Lower leg skin (tissue), 3 donors: ENCODE measurements at regions not wholly inside any gene's neighbourhood (a gene's known extent, or its start where the extent isn't known, plus 50 kb on each side); places are given as distances from the start of the nearest gene placed in this dataset.

Source experiments
- POLR2A ChIP-seq, 2 donors: fragments of 450-650 bp; IDR thresholded peaks; one replicate each; pipeline ENCODE4 v1.6.1; 2016 to 2017; ENCODE audit warnings: antibody characterized with exemption in 2 of 2, mild to moderate bottlenecking in 1 of 2, moderate library complexity in 1 of 2
- TF ChIP-seq, protein P1 (sequence below), 3 donors: fragments of 450-650 bp; IDR thresholded peaks; one replicate each; pipeline ENCODE4 v1.5.1; 2016; ENCODE audit warnings: antibody characterized with exemption in 3 of 3, mild to moderate bottlenecking in 3 of 3, moderate library complexity in 2 of 3

DNA sequence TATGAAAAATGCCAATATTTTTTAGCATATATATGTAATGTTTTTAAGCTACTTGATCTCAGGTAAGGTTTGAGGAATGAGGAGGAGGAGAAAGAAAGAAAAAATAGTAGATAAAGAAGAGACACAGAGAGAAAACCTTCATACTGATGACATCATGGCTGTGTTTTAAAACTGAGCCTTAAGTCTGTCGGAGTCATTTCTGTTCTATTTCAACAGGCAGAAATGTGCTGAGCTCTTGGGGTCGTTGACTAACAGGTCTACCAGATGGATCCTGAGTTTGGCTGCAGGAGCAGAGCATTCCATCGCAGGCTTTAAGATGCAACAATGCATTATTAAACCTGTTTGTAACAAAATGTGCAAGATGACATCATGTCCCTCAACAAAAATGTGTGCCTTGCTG, 356.0 kb downstream of the TGFB2 start:
- TF ChIP-seq, protein P1, sequence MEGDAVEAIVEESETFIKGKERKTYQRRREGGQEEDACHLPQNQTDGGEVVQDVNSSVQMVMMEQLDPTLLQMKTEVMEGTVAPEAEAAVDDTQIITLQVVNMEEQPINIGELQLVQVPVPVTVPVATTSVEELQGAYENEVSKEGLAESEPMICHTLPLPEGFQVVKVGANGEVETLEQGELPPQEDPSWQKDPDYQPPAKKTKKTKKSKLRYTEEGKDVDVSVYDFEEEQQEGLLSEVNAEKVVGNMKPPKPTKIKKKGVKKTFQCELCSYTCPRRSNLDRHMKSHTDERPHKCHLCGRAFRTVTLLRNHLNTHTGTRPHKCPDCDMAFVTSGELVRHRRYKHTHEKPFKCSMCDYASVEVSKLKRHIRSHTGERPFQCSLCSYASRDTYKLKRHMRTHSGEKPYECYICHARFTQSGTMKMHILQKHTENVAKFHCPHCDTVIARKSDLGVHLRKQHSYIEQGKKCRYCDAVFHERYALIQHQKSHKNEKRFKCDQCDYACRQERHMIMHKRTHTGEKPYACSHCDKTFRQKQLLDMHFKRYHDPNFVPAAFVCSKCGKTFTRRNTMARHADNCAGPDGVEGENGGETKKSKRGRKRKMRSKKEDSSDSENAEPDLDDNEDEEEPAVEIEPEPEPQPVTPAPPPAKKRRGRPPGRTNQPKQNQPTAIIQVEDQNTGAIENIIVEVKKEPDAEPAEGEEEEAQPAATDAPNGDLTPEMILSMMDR (IDR thresholded peaks at IDR 0.05): no peak
- no peak for TF ChIP-seq POLR2A (IDR thresholded peaks at IDR 0.05)
